Aorta (tissue), 5 donors: ENCODE measurements at regions not wholly inside any gene's neighbourhood (a gene's known extent, or its start where the extent isn't known, plus 50 kb on each side); places are given as distances from the start of the nearest gene placed in this dataset.
A peak's percentile ranks its signal among the peaks of the same experiment; 100 is the strongest.

Source experiments
- ATAC-seq: fragments of 200-7000 bp; cut with Tn5 transposase; one replicate; pipeline ENCODE4 v1.9.1; 2022; ENCODE audit warnings: moderate library complexity; ENCODE audit not compliant: low FRiP score
- DNase-seq, 2 donors: peaks; one replicate each; pipeline ENCODE4 v3.0.0-alpha.2; 2020
- H3K27ac ChIP-seq, 2 donors: one replicate each; pipeline ENCODE4 v1.5.1; 2013; ENCODE audit warnings: low read length in 2 of 2, mild to moderate bottlenecking in 2 of 2, moderate library complexity in 2 of 2, control low read depth in 1 of 2, inconsistent platforms in 1 of 2, low read depth in 1 of 2
- H3K27me3 ChIP-seq, 2 donors: one replicate each; pipeline ENCODE4 v1.6.1; 2013; ENCODE audit warnings: control low read depth in 1 of 2, low read length in 1 of 2, mild to moderate bottlenecking in 1 of 2, moderate library complexity in 1 of 2; ENCODE audit not compliant: insufficient read depth in 2 of 2, control insufficient read depth in 1 of 2
- H3K36me3 ChIP-seq, 2 donors: one replicate each; pipeline ENCODE4 v1.6.1; 2013; ENCODE audit warnings: control low read depth in 1 of 2, low read length in 1 of 2, mild to moderate bottlenecking in 1 of 2; ENCODE audit not compliant: insufficient read depth in 2 of 2, control insufficient read depth in 1 of 2
- H3K4me1 ChIP-seq, 2 donors: one replicate each; pipeline ENCODE4 v1.6.1; 2013; ENCODE audit warnings: low read length in 2 of 2, control low read depth in 1 of 2, mild to moderate bottlenecking in 1 of 2, moderate library complexity in 1 of 2; ENCODE audit not compliant: insufficient read depth in 2 of 2, control insufficient read depth in 1 of 2
- H3K4me3 ChIP-seq, 2 donors: one replicate each; pipeline ENCODE4 v1.5.1; 2013; ENCODE audit warnings: low read length in 2 of 2, control low read depth in 1 of 2, mild to moderate bottlenecking in 1 of 2
- H3K9me3 ChIP-seq: one replicate; pipeline ENCODE4 v1.6.1; 2013; ENCODE audit warnings: mild to moderate bottlenecking, low read length; ENCODE audit not compliant: control insufficient read depth
- WGBS, 2 donors: extraction: QIAGEN DNeasy Blood & Tissue Kit; methylation state at CpG; one replicate each; pipeline ENCODE4 v1.1.7; 2013; 5-methylcytosine and 5-hydroxymethylcytosine counted together
- intact Hi-C, 2 donors: fragments of 100-400 bp; cut with DNase I; formaldehyde crosslinking; loops; one replicate each; pipeline versions ENCODE4 v1.14.2 to v1.15.0; 2022
- donor health status: healthy with polysubstance abuse.
- donor health status: Bipolar disorder and iron deficiency.
- donor health status: DM: no; HTN: no; CAD: no.
- donor health status: DM: no; HTN: no; CAD: no.
- donor health status: DM: yes; HTN: yes; CAD: no.

- intact Hi-C loops: no loop called here
- 78 to 82% methylated on average over 2 of the region's 2 CpGs for WGBS, 2 donors
- Histone ChIP-seq H3K4me1 (no peaks in the 10 kb centered on the region), H3K36me3 (no peaks in the 10 kb centered on the region), H3K27me3 (no peaks in the 10 kb centered on the region), H3K4me3 (no peak overlapping the region), H3K9me3 (no peaks in the 10 kb centered on the region), H3K27ac (no peak overlapping the region)
- ATAC-seq: peak; percentile 5
- no peak for DNase-seq
Measured at GRCh38 chr5:142438573-142438972, 113.8 kb upstream of the SPRY4 start.

GRCh38 chr5:142437563-142437962 lies 112.7 kb upstream of the SPRY4 start:
- no peak overlapping the region for H3K4me3 ChIP-seq
- 94 to 95% methylated on average over 4 of the region's 4 CpGs for WGBS, 2 donors
- no peak for DNase-seq
- intact Hi-C loops: no loop called here
- no peaks in the 10 kb centered on the region for H3K4me1 ChIP-seq
- H3K36me3 ChIP-seq: no peaks in the 10 kb centered on the region
- no peak overlapping the region for H3K27ac ChIP-seq
- H3K9me3 ChIP-seq: no peaks in the 10 kb centered on the region
- H3K27me3 ChIP-seq: no peaks in the 10 kb centered on the region
- ATAC-seq: no peak

- no peak for DNase-seq
- H3K4me3 ChIP-seq: no peak overlapping the region
- no peaks in the 10 kb centered on the region for H3K4me1 ChIP-seq
- H3K36me3 ChIP-seq: no peaks in the 10 kb centered on the region
- 90% methylated on average over 9 of the region's 9 CpGs for WGBS, 2 donors
- intact Hi-C loops: no loop called here
- no peak overlapping the region for H3K27ac ChIP-seq
- H3K27me3 ChIP-seq: no peaks in the 10 kb centered on the region
- no peak for ATAC-seq
- no peaks in the 10 kb centered on the region for H3K9me3 ChIP-seq
Measured at GRCh38 chr5:142435410-142436115, 110.7 kb upstream of the SPRY4 start.

- no peak for ATAC-seq
- Histone ChIP-seq H3K9me3 (no peaks in the 10 kb centered on the region), H3K36me3 (no peaks in the 10 kb centered on the region), H3K4me1 (no peaks in the 10 kb centered on the region), H3K27ac (no peak overlapping the region), H3K4me3 (no peak overlapping the region), H3K27me3 (no peaks in the 10 kb centered on the region)
- no peak for DNase-seq
- 97 to 100% methylated on average over 2 of the region's 2 CpGs for WGBS, 2 donors
- intact Hi-C loops: no loop called here
Measured at GRCh38 chr5:142434322-142434612, 109.4 kb upstream of the SPRY4 start.

- Histone ChIP-seq H3K4me1 (no peaks in the 10 kb centered on the region), H3K27ac (no peak overlapping the region), H3K4me3 (no peak overlapping the region), H3K27me3 (no peaks in the 10 kb centered on the region), H3K36me3 (no peaks in the 10 kb centered on the region), H3K9me3 (no peaks in the 10 kb centered on the region)
- intact Hi-C loops: no loop called here
- no peak for DNase-seq
- no peak for ATAC-seq
- WGBS, 2 donors: 46 to 48% methylated on average over 8 of the region's 8 CpGs
Measured at GRCh38 chr5:142433526-142434321, 108.9 kb upstream of the SPRY4 start.

GRCh38 chr5:142432961-142433360 lies 108.1 kb upstream of the SPRY4 start:
- WGBS, 2 donors: 81 to 85% methylated on average over 2 of the region's 2 CpGs
- ATAC-seq (no peak), DNase-seq (no peak)
- Histone ChIP-seq H3K36me3 (no peaks in the 10 kb centered on the region), H3K27ac (no peak overlapping the region), H3K27me3 (no peaks in the 10 kb centered on the region), H3K9me3 (no peaks in the 10 kb centered on the region), H3K4me3 (no peak overlapping the region), H3K4me1 (no peaks in the 10 kb centered on the region)
- intact Hi-C loops: no loop called here

- ATAC-seq: peak; percentile 49
- intact Hi-C loops: no loop called here
Measured at GRCh38 chr5:142432369-142432863, 107.6 kb upstream of the SPRY4 start.

GRCh38 chr5:142428773-142429473 lies 104.1 kb upstream of the SPRY4 start:
- Histone ChIP-seq H3K9me3 (no peaks in the 10 kb centered on the region), H3K36me3 (no peaks in the 10 kb centered on the region), H3K4me3 (no peak overlapping the region), H3K4me1 (no peaks in the 10 kb centered on the region), H3K27ac (no peak overlapping the region), H3K27me3 (no peaks in the 10 kb centered on the region)
- DNase-seq (no peak), ATAC-seq (no peak)
- intact Hi-C loops: no loop called here
- 94 to 95% methylated on average over 8 of the region's 8 CpGs for whole genome bisulfite sequencing, 2 donors

More at GRCh38 chr5:142432369-142432863, 107.6 kb upstream of the SPRY4 start:
- Histone ChIP-seq H3K36me3 (no peaks in the 10 kb centered on the region), H3K4me1 (no peaks in the 10 kb centered on the region), H3K4me3 (no peak overlapping the region), H3K27ac (no peak overlapping the region), H3K27me3 (no peaks in the 10 kb centered on the region), H3K9me3 (no peaks in the 10 kb centered on the region)
- no peak for DNase-seq
- WGBS, 2 donors: 70 to 72% methylated on average over 16 of the region's 16 CpGs
